Colonic mucosa (tissue), 4 donors: ENCODE measurements at regions not wholly inside any gene's neighbourhood (a gene's known extent, or its start where the extent isn't known, plus 50 kb on each side); places are given as distances from the start of the nearest gene placed in this dataset.

ENCODE experiments used
- DNase-seq: peaks from one replicate; pipeline ENCODE4 v3.0.0-alpha.2; 2020
- H3K27ac ChIP-seq: fragments of 200-600 bp; one replicate; pipeline ENCODE4 v1.8.0; 2021
- H3K27me3 ChIP-seq: fragments of 200-600 bp; one replicate; pipeline ENCODE4 v1.8.0; 2021
- H3K36me3 ChIP-seq: fragments of 200-600 bp; one replicate; pipeline ENCODE4 v1.8.0; 2021
- H3K4me1 ChIP-seq: fragments of 200-600 bp; one replicate; pipeline ENCODE4 v1.8.0; 2021; ENCODE audit warnings: mild to moderate bottlenecking
- H3K4me3 ChIP-seq: fragments of 200-600 bp; one replicate; pipeline ENCODE4 v1.8.0; 2021
- H3K9ac ChIP-seq, 2 donors: one replicate each; pipeline ENCODE4 v1.7.0; 2013; ENCODE audit warnings: control low read depth in 2 of 2, low read depth in 2 of 2, low read length in 2 of 2
- H3K9me3 ChIP-seq: fragments of 200-600 bp; one replicate; pipeline ENCODE4 v1.8.0; 2021
- CTCF ChIP-seq: fragments of 200-600 bp; IDR thresholded peaks from one replicate; pipeline ENCODE4 v1.8.0; 2022; ENCODE audit warnings: antibody characterized with exemption, mild to moderate bottlenecking
- intact Hi-C: fragments of 100-400 bp; cut with DNase I; formaldehyde crosslinking; loops from one replicate; pipeline ENCODE4 v1.14.1; 2022
- donor health status: healthy.
- donor health status: DM: no; HTN: no; CAD: no.
- donor health status: DM: no; HTN: no; CAD: no.

GRCh38 chr10:129033340-129033739 is 433.7 kb upstream of the MGMT start:
- Histone ChIP-seq H3K9me3 (no peaks in the 10 kb centered on the region), H3K4me3 (no peak overlapping the region), H3K27me3 (no peaks in the 10 kb centered on the region), H3K9ac (no peak overlapping the region), H3K36me3 (no peaks in the 10 kb centered on the region), H3K4me1 (no peaks in the 10 kb centered on the region), H3K27ac (no peak overlapping the region)
- intact Hi-C loops = loop anchor here (2.0 kb wide), 1 partner anchor 937 kb away; no protein-coding TSS in a partner anchor
- no peak for TF ChIP-seq CTCF
- DNase-seq = no peak

- intact Hi-C loops = loop anchor here (2.0 kb wide), 1 partner anchor 937 kb away; no protein-coding TSS in a partner anchor
- H3K27me3 ChIP-seq = no peaks in the 10 kb centered on the region
Measured at GRCh38 chr10:129033790-129034272, 433.2 kb upstream of the MGMT start.

GRCh38 chr10:129035052-129035827 is 431.8 kb upstream of the MGMT start:
- Histone ChIP-seq H3K36me3 (no peaks in the 10 kb centered on the region), H3K4me1 (no peaks in the 10 kb centered on the region), H3K9ac (no peak overlapping the region), H3K4me3 (no peak overlapping the region), H3K9me3 (no peaks in the 10 kb centered on the region), H3K27me3 (no peaks in the 10 kb centered on the region), H3K27ac (no peak overlapping the region)
- TF ChIP-seq CTCF = no peak
- DNase-seq = no peak
- intact Hi-C loops = no loop called here

More at GRCh38 chr10:129033790-129034272, 433.2 kb upstream of the MGMT start:
- Histone ChIP-seq H3K36me3 (no peaks in the 10 kb centered on the region), H3K9me3 (no peaks in the 10 kb centered on the region), H3K4me3 (no peak overlapping the region), H3K9ac (no peak overlapping the region), H3K27ac (no peak overlapping the region), H3K4me1 (no peaks in the 10 kb centered on the region)
- TF ChIP-seq CTCF = no peak
- DNase-seq = no peak

GRCh38 chr10:129038522-129038921 is 428.5 kb upstream of the MGMT start:
- Histone ChIP-seq H3K9me3 (no peaks in the 10 kb centered on the region), H3K36me3 (no peaks in the 10 kb centered on the region), H3K27me3 (no peaks in the 10 kb centered on the region), H3K4me3 (no peak overlapping the region), H3K4me1 (no peaks in the 10 kb centered on the region), H3K9ac (no peak overlapping the region), H3K27ac (no peak overlapping the region)
- intact Hi-C loops = no loop called here
- TF ChIP-seq CTCF = no peak
- DNase-seq = no peak

GRCh38 chr10:129039406-129040370 is 427.4 kb upstream of the MGMT start:
- no peaks in the 10 kb centered on the region for H3K27me3 ChIP-seq
- no peak for TF ChIP-seq CTCF
- no peak overlapping the region for H3K27ac ChIP-seq
- intact Hi-C loops = no loop called here
- H3K9me3 ChIP-seq = no peaks in the 10 kb centered on the region
- no peak for DNase-seq
- H3K9ac ChIP-seq = no peak overlapping the region
- H3K36me3 ChIP-seq = no peaks in the 10 kb centered on the region
- no peak overlapping the region for H3K4me3 ChIP-seq
- H3K4me1 ChIP-seq = no peaks in the 10 kb centered on the region
